ENCODE measurements at regions not wholly inside any gene's neighbourhood (a gene's known extent, or its start where the extent isn't known, plus 50 kb on each side); places are given as distances from the start of the nearest gene placed in this dataset.

DNA sequence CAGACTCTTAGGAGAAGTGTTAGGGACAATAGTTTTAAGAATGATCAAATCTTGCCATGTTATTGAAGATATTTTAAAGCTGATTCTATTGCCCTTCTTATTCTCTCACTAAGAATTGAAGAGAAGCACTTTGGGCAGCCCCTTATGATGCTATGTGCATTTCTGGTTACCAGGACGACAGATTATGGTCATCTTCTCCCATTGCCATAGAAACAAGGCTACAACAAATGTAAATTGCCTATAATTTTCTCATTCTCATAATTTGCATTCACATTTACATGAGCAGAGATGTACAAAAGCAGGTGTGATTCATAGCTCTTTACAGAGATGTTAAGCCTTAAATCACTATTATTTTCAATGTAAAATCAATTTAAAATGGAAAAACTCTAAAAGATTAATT is 137.3 kb upstream of the PCDH9 start:
- TF ChIP-seq POLR2A (IDR thresholded peaks at IDR 0.05) (no peak), CTCF (IDR thresholded peaks at IDR 0.05) (no peak)
